ENCODE measurements at regions not wholly inside any gene's neighbourhood (a gene's known extent, or its start where the extent isn't known, plus 50 kb on each side); places are given as distances from the start of the nearest gene placed in this dataset.

GRCh38 chr6:122026582-122027369, 372.7 kb upstream of the HSF2 start:
- peaks cover 4% of the 10 kb centered on the region for H3K27me3 Mint-ChIP-seq
- no peaks in the 10 kb centered on the region for H3K4me1 Mint-ChIP-seq
- H3K27ac Mint-ChIP-seq = no peak overlapping the region
- ATAC-seq (replicated peaks) = no peak
- no peaks in the 10 kb centered on the region for H3K9me3 Mint-ChIP-seq
- H3K4me3 Mint-ChIP-seq = no peak overlapping the region
- no peaks in the 10 kb centered on the region for H3K36me3 Mint-ChIP-seq (ENCODE audit: low read depth)

GRCh38 chr6:122028933-122029522, 370.4 kb upstream of the HSF2 start:
- peaks cover 4% of the 10 kb centered on the region for H3K27me3 Mint-ChIP-seq
- H3K9me3 Mint-ChIP-seq = no peaks in the 10 kb centered on the region
- no peaks in the 10 kb centered on the region for H3K4me1 Mint-ChIP-seq
- H3K36me3 Mint-ChIP-seq (ENCODE audit: low read depth) = no peaks in the 10 kb centered on the region
- no peak overlapping the region for H3K27ac Mint-ChIP-seq
- H3K4me3 Mint-ChIP-seq = no peak overlapping the region
- no peak for ATAC-seq (replicated peaks)

- no peaks in the 10 kb centered on the region for H3K36me3 Mint-ChIP-seq (ENCODE audit: low read depth)
- H3K4me1 Mint-ChIP-seq = no peaks in the 10 kb centered on the region
- no peak for ATAC-seq (replicated peaks)
- no peaks in the 10 kb centered on the region for H3K27me3 Mint-ChIP-seq
- H3K27ac Mint-ChIP-seq = no peak overlapping the region
- H3K9me3 Mint-ChIP-seq = no peaks in the 10 kb centered on the region
- no peak overlapping the region for H3K4me3 Mint-ChIP-seq
Observed at GRCh38 chr6:122033564-122034181, 365.8 kb upstream of the HSF2 start.

GRCh38 chr6:122035173-122035572, 364.3 kb upstream of the HSF2 start:
- Mint-ChIP-seq H3K4me3 (no peak overlapping the region), H3K4me1 (no peaks in the 10 kb centered on the region), H3K36me3 (ENCODE audit: low read depth) (no peaks in the 10 kb centered on the region), H3K27me3 (no peaks in the 10 kb centered on the region), H3K27ac (no peak overlapping the region), H3K9me3 (no peaks in the 10 kb centered on the region)
- ATAC-seq (replicated peaks) = no peak

GRCh38 chr6:122040261-122040660, 359.2 kb upstream of the HSF2 start:
- ATAC-seq (replicated peaks) = no peak
- H3K4me3 Mint-ChIP-seq = no peak overlapping the region

GRCh38 chr6:122042380-122042779, 357.1 kb upstream of the HSF2 start:
- Mint-ChIP-seq H3K27ac (no peak overlapping the region), H3K9me3 (no peaks in the 10 kb centered on the region), H3K4me3 (no peak overlapping the region), H3K36me3 (ENCODE audit: low read depth) (no peaks in the 10 kb centered on the region), H3K4me1 (no peaks in the 10 kb centered on the region), H3K27me3 (peaks cover 4% of the 10 kb centered on the region)
- no peak for ATAC-seq (replicated peaks)

More at GRCh38 chr6:122040261-122040660, 359.2 kb upstream of the HSF2 start:
- H3K36me3 Mint-ChIP-seq (ENCODE audit: low read depth) = no peaks in the 10 kb centered on the region
- H3K27ac Mint-ChIP-seq = no peak overlapping the region
- no peaks in the 10 kb centered on the region for H3K9me3 Mint-ChIP-seq
- H3K4me1 Mint-ChIP-seq = no peaks in the 10 kb centered on the region
- H3K27me3 Mint-ChIP-seq = peaks cover 4% of the 10 kb centered on the region

GRCh38 chr6:122042960-122043735, 356.3 kb upstream of the HSF2 start:
- H3K27me3 Mint-ChIP-seq = peaks cover 4% of the 10 kb centered on the region
- no peak overlapping the region for H3K27ac Mint-ChIP-seq
- H3K4me1 Mint-ChIP-seq = no peaks in the 10 kb centered on the region
- H3K36me3 Mint-ChIP-seq (ENCODE audit: low read depth) = no peaks in the 10 kb centered on the region
- H3K4me3 Mint-ChIP-seq = no peak overlapping the region
- no peak for ATAC-seq (replicated peaks)
- no peaks in the 10 kb centered on the region for H3K9me3 Mint-ChIP-seq

- no peaks in the 10 kb centered on the region for H3K9me3 Mint-ChIP-seq
- ATAC-seq (replicated peaks) = no peak
- no peak overlapping the region for H3K4me3 Mint-ChIP-seq
- no peaks in the 10 kb centered on the region for H3K27me3 Mint-ChIP-seq
- no peaks in the 10 kb centered on the region for H3K36me3 Mint-ChIP-seq (ENCODE audit: low read depth)
- H3K27ac Mint-ChIP-seq = no peak overlapping the region
- no peaks in the 10 kb centered on the region for H3K4me1 Mint-ChIP-seq
Observed at GRCh38 chr6:122048570-122048969, 350.9 kb upstream of the HSF2 start.

GRCh38 chr6:122049341-122049740, 350.1 kb upstream of the HSF2 start:
- no peak for ATAC-seq (replicated peaks)
- Mint-ChIP-seq H3K36me3 (ENCODE audit: low read depth) (no peaks in the 10 kb centered on the region), H3K27ac (no peak overlapping the region), H3K4me1 (no peaks in the 10 kb centered on the region), H3K4me3 (no peak overlapping the region), H3K9me3 (no peaks in the 10 kb centered on the region), H3K27me3 (no peaks in the 10 kb centered on the region)

GRCh38 chr6:122050242-122050755, 349.2 kb upstream of the HSF2 start:
- Mint-ChIP-seq H3K36me3 (ENCODE audit: low read depth) (no peaks in the 10 kb centered on the region), H3K4me1 (no peaks in the 10 kb centered on the region), H3K9me3 (no peaks in the 10 kb centered on the region), H3K27me3 (no peaks in the 10 kb centered on the region), H3K27ac (no peak overlapping the region), H3K4me3 (no peak overlapping the region)
- no peak for ATAC-seq (replicated peaks)

- H3K4me1 Mint-ChIP-seq = no peaks in the 10 kb centered on the region
- no peak overlapping the region for H3K27ac Mint-ChIP-seq
- ATAC-seq (replicated peaks) = no peak
- H3K36me3 Mint-ChIP-seq (ENCODE audit: low read depth) = no peaks in the 10 kb centered on the region
- H3K4me3 Mint-ChIP-seq = no peak overlapping the region
- H3K9me3 Mint-ChIP-seq = no peaks in the 10 kb centered on the region
- no peaks in the 10 kb centered on the region for H3K27me3 Mint-ChIP-seq
Observed at GRCh38 chr6:122052346-122052900, 347.0 kb upstream of the HSF2 start.

- Mint-ChIP-seq H3K9me3 (no peaks in the 10 kb centered on the region), H3K4me1 (no peaks in the 10 kb centered on the region), H3K27me3 (no peaks in the 10 kb centered on the region), H3K4me3 (no peak overlapping the region), H3K27ac (no peak overlapping the region), H3K36me3 (ENCODE audit: low read depth) (no peaks in the 10 kb centered on the region)
- ATAC-seq (replicated peaks) = no peak
Observed at GRCh38 chr6:122059918-122060317, 339.5 kb upstream of the HSF2 start.

- Mint-ChIP-seq H3K4me1 (no peaks in the 10 kb centered on the region), H3K27ac (no peak overlapping the region), H3K36me3 (ENCODE audit: low read depth) (no peaks in the 10 kb centered on the region), H3K4me3 (no peak overlapping the region), H3K9me3 (no peaks in the 10 kb centered on the region), H3K27me3 (peaks cover 3% of the 10 kb centered on the region)
- ATAC-seq (replicated peaks) = no peak
Observed at GRCh38 chr6:122061855-122062254, 337.6 kb upstream of the HSF2 start.

- H3K27me3 Mint-ChIP-seq = peaks cover 3% of the 10 kb centered on the region
- H3K4me3 Mint-ChIP-seq = no peak overlapping the region
- no peaks in the 10 kb centered on the region for H3K36me3 Mint-ChIP-seq (ENCODE audit: low read depth)
- H3K4me1 Mint-ChIP-seq = no peaks in the 10 kb centered on the region
- no peaks in the 10 kb centered on the region for H3K9me3 Mint-ChIP-seq
- H3K27ac Mint-ChIP-seq = no peak overlapping the region
- ATAC-seq (replicated peaks) = no peak
Observed at GRCh38 chr6:122063076-122063475, 336.4 kb upstream of the HSF2 start.

Data from activated T-helper 17 cell treated with anti-CD3 and anti-CD28 coated beads, Interleukin-2, amount 50 U/mL, for 72 hours (primary cell).